Smooth muscle cell (in vitro differentiated cells): ENCODE measurements at regions not wholly inside any gene's neighbourhood (a gene's known extent, or its start where the extent isn't known, plus 50 kb on each side); places are given as distances from the start of the nearest gene placed in this dataset.

Source experiments
- DNase-seq: peaks from one replicate; lab custom pipeline; 2025; ENCODE audit not compliant: unreplicated experiment; lab: John Stamatoyannopoulos, UW
- H2AFZ ChIP-seq: fragments of 200-600 bp; sonication (generic); 2 replicates; pipeline ENCODE4 v1.6.0; 2016; ENCODE audit warnings: antibody characterized with exemption, low read depth, mild to moderate bottlenecking
- H3F3A ChIP-seq: fragments of 200-600 bp; sonication (generic); 2 replicates; pipeline ENCODE4 v1.6.0; 2017; ENCODE audit warnings: antibody characterized with exemption, low read depth
- H3K27ac ChIP-seq: fragments of 200-600 bp; sonication (generic); 2 replicates; pipeline ENCODE4 v1.5.1; 2016; ENCODE audit warnings: low read depth, mild to moderate bottlenecking
- H3K27me3 ChIP-seq: fragments of 200-600 bp; sonication (generic); 2 replicates; pipeline ENCODE4 v1.6.1; 2016; ENCODE audit warnings: low read depth, mild to moderate bottlenecking
- H3K36me3 ChIP-seq: fragments of 200-600 bp; sonication (generic); 2 replicates; pipeline ENCODE4 v1.5.1; 2016; ENCODE audit warnings: low read depth
- H3K4me1 ChIP-seq: fragments of 200-600 bp; sonication (generic); 2 replicates; pipeline ENCODE4 v1.5.1; 2016; ENCODE audit warnings: low read depth
- H3K4me2 ChIP-seq: fragments of 200-600 bp; sonication (generic); 2 replicates; pipeline ENCODE4 v1.6.0; 2016; ENCODE audit warnings: mild to moderate bottlenecking
- H3K4me3 ChIP-seq: fragments of 200-600 bp; sonication (generic); 2 replicates; pipeline ENCODE4 v1.5.1; 2016; ENCODE audit warnings: mild to moderate bottlenecking
- H3K79me2 ChIP-seq: fragments of 200-600 bp; sonication (generic); 2 replicates; pipeline ENCODE4 v1.6.0; 2016; ENCODE audit warnings: low read depth, mild to moderate bottlenecking
- H3K9ac ChIP-seq: fragments of 200-600 bp; sonication (generic); 2 replicates; pipeline ENCODE4 v1.6.0; 2016; ENCODE audit warnings: low read depth
- H3K9me3 ChIP-seq: fragments of 200-600 bp; sonication (generic); replicated peaks from 2 replicates; pipeline ENCODE4 v1.5.1; 2016; ENCODE audit warnings: low read depth
- H4K20me1 ChIP-seq: fragments of 200-600 bp; sonication (generic); 2 replicates; pipeline ENCODE4 v1.6.0; 2016; ENCODE audit warnings: low read depth
- CTCF ChIP-seq: fragments of 200-600 bp; sonication (generic); IDR thresholded peaks from 2 replicates; pipeline ENCODE4 v1.5.1; 2017; ENCODE audit warnings: borderline replicate concordance, mild to moderate bottlenecking, antibody characterized with exemption; ENCODE audit not compliant: insufficient read depth, poor library complexity, severe bottlenecking
- WGBS: methylation state at CpG from one replicate; pipeline ENCODE4 v1.1.7; 2016; ENCODE audit warnings: low lambda C conversion rate; 5-methylcytosine and 5-hydroxymethylcytosine counted together

- no peaks in the 10 kb centered on the region for H3K36me3 ChIP-seq
- no peaks in the 10 kb centered on the region for H3K79me2 ChIP-seq
- H3K4me3 ChIP-seq = no peak overlapping the region
- no peaks in the 10 kb centered on the region for H4K20me1 ChIP-seq
- peaks cover under 1% of the 10 kb centered on the region for H3K27me3 ChIP-seq
- no peak overlapping the region for H3K27ac ChIP-seq
- H3K4me1 ChIP-seq = no peaks in the 10 kb centered on the region
- no peak overlapping the region for H2AFZ ChIP-seq
- no peaks in the 10 kb centered on the region for H3F3A ChIP-seq
- no peak for TF ChIP-seq CTCF
- H3K9ac ChIP-seq = no peak overlapping the region
- H3K9me3 ChIP-seq = no peaks in the 10 kb centered on the region
- 46% methylated on average over 2 of the region's 2 CpGs for WGBS
- DNase-seq = no peak
- no peak overlapping the region for H3K4me2 ChIP-seq
These were observed 182.6 kb downstream of the TRPC6 start for GRCh38 chr11:101401245-101401644.

GRCh38 chr11:101397979-101398378 lies 185.8 kb downstream of the TRPC6 start:
- no peak for DNase-seq
- H3K4me1 ChIP-seq = no peaks in the 10 kb centered on the region
- 43% methylated on average over 2 of the region's 2 CpGs for WGBS
- no peaks in the 10 kb centered on the region for H3F3A ChIP-seq
- H4K20me1 ChIP-seq = no peaks in the 10 kb centered on the region
- no peak overlapping the region for H3K27ac ChIP-seq
- H3K27me3 ChIP-seq = no peaks in the 10 kb centered on the region
- H3K4me3 ChIP-seq = no peak overlapping the region
- no peak for TF ChIP-seq CTCF
- no peaks in the 10 kb centered on the region for H3K79me2 ChIP-seq
- no peak overlapping the region for H2AFZ ChIP-seq
- H3K4me2 ChIP-seq = no peak overlapping the region
- H3K9me3 ChIP-seq = no peaks in the 10 kb centered on the region
- H3K36me3 ChIP-seq = no peaks in the 10 kb centered on the region
- H3K9ac ChIP-seq = no peak overlapping the region

GRCh38 chr11:101390539-101390938 lies 193.3 kb downstream of the TRPC6 start:
- Histone ChIP-seq H3K9ac (no peak overlapping the region), H3K36me3 (no peaks in the 10 kb centered on the region), H3K4me1 (no peaks in the 10 kb centered on the region), H3K27me3 (no peaks in the 10 kb centered on the region), H3K4me2 (no peak overlapping the region), H3K27ac (no peak overlapping the region), H3K4me3 (no peak overlapping the region), H3K79me2 (no peaks in the 10 kb centered on the region), H3F3A (no peaks in the 10 kb centered on the region), H4K20me1 (no peaks in the 10 kb centered on the region), H3K9me3 (no peaks in the 10 kb centered on the region), H2AFZ (no peak overlapping the region)
- no peak for DNase-seq
- TF ChIP-seq CTCF = peak; percentile 37
- WGBS = 76% methylated on average over 1 of the region's 1 CpG

- Histone ChIP-seq H3F3A (no peaks in the 10 kb centered on the region), H2AFZ (no peak overlapping the region), H3K36me3 (no peaks in the 10 kb centered on the region), H3K27me3 (no peaks in the 10 kb centered on the region), H3K4me1 (no peaks in the 10 kb centered on the region), H4K20me1 (no peaks in the 10 kb centered on the region), H3K27ac (no peak overlapping the region), H3K4me3 (no peak overlapping the region), H3K9ac (no peak overlapping the region), H3K4me2 (no peak overlapping the region), H3K9me3 (no peaks in the 10 kb centered on the region), H3K79me2 (no peaks in the 10 kb centered on the region)
- no peak for DNase-seq
- 85% methylated on average over 5 of the region's 5 CpGs for WGBS
- no peak for TF ChIP-seq CTCF
These were observed 214.0 kb downstream of the TRPC6 start for GRCh38 chr11:101369835-101370234.
